NT2/D1 (cell line): ENCODE measurements at regions not wholly inside any gene's neighbourhood (a gene's known extent, or its start where the extent isn't known, plus 50 kb on each side); places are given as distances from the start of the nearest gene placed in this dataset.

Source experiments
- DNase-seq: peaks from one replicate; pipeline ENCODE4 v3.0.0-alpha.2; 2011; ENCODE audit warnings: low read depth, low spot score
- H3K27me3 ChIP-seq: 2 replicates; pipeline ENCODE4 v1.6.0; 2011; ENCODE audit warnings: mild to moderate bottlenecking; ENCODE audit not compliant: insufficient read length, insufficient read depth
- H3K36me3 ChIP-seq: 2 replicates; pipeline ENCODE4 v1.6.1; 2011; ENCODE audit warnings: mild to moderate bottlenecking, low read length, mixed read lengths; ENCODE audit not compliant: insufficient read depth, insufficient read length
- H3K4me1 ChIP-seq: 2 replicates; pipeline ENCODE4 v1.5.1; 2011; ENCODE audit not compliant: insufficient read depth, insufficient read length
- H3K4me3 ChIP-seq: 2 replicates; pipeline ENCODE4 v1.5.1; 2011; ENCODE audit warnings: low read depth; ENCODE audit not compliant: insufficient read length
- H3K9ac ChIP-seq: 2 replicates; pipeline ENCODE4 v1.6.0; 2011; ENCODE audit warnings: low read depth; ENCODE audit not compliant: insufficient read length
- H3K9me3 ChIP-seq: 2 replicates; pipeline ENCODE4 v1.5.1; 2011; ENCODE audit warnings: mild to moderate bottlenecking, low read length; ENCODE audit not compliant: insufficient read depth
- SUZ12 ChIP-seq: IDR thresholded peaks from 2 replicates; pipeline ENCODE4 v1.6.1; 2011; ENCODE audit not compliant: insufficient read length, insufficient read depth; ENCODE audit errors: extremely low read depth
- YY1 ChIP-seq: IDR thresholded peaks from 2 replicates; pipeline ENCODE4 v1.6.1; 2011; ENCODE audit not compliant: insufficient read length, insufficient read depth
- ZNF274 ChIP-seq: IDR thresholded peaks from 2 replicates; pipeline ENCODE4 v1.6.1; 2011; ENCODE audit warnings: mild to moderate bottlenecking, low read depth, low read length

DNA sequence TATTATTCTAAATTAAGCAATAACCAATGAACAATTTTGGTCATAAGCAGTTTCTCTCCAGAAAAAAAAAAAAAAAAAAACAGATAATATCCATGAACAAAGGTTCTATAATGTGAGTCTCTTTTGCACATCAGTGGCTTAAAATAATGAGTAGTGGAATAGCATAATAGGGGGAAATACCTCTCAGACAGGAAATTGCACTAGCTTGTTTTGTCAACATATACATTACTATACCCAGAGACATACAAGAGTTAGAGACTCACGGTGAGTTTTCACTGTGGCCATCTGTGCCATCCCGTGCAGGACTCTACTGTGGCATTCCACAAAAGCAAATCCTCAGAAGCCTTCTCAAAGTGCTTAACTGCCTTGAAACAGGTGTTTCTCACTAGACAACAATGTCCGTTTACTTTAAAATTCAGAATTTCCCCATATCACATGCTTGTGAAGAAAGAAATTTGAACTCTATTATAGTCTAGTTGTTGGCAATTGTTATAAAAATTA is 697.9 kb downstream of the USP25 start:
- H3K36me3 ChIP-seq: no peaks in the 10 kb centered on the region
- H3K4me3 ChIP-seq: no peak overlapping the region
- H3K4me1 ChIP-seq: no peaks in the 10 kb centered on the region
- no peaks in the 10 kb centered on the region for H3K27me3 ChIP-seq
- TF ChIP-seq YY1 (no peak), SUZ12 (no peak), ZNF274 (no peak)
- no peak for DNase-seq
- no peaks in the 10 kb centered on the region for H3K9me3 ChIP-seq
- H3K9ac ChIP-seq: no peak overlapping the region

DNA sequence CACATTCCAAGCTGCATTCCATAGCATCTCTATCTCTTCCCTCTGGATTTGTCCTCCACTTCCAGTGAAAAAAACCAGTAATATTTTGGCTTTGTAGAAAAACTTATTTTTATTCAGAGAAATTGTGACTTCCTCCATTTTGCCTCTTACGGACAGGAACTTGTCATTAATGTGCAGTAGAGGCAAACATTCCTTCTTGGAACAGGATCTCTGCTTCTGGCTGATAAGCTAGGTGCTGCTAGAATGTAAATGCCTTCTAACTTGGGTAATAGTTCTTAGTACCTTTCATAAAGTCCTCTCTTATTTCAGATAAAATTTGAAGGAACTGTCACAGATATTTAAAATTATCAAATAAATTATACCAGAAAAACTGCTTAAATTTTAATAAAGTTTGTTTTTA is 707.8 kb downstream of the USP25 start:
- no peaks in the 10 kb centered on the region for H3K27me3 ChIP-seq
- H3K9me3 ChIP-seq: no peaks in the 10 kb centered on the region
- H3K36me3 ChIP-seq: no peaks in the 10 kb centered on the region
- H3K4me1 ChIP-seq: no peaks in the 10 kb centered on the region
- H3K4me3 ChIP-seq: no peak overlapping the region
- no peak for DNase-seq
- no peak overlapping the region for H3K9ac ChIP-seq
- TF ChIP-seq ZNF274 (no peak), SUZ12 (no peak), YY1 (no peak)

DNA sequence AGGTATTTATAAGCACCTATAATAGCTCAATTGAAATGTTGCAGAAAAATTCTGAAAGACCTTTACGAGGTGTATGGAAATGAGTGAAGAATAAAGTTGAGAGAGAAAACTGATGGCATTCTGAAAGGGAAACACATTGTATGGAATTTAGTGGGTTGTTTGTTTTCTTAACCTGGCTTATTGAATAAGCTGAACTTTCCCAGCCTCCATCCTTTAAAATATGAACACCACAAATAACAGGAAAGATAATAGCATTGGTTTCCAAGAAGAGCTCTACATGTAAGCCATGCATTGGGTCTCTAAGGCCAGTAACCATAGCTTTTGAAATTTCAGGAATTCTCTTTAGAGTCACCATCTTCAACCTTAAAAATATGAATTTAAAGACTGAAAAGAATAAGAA is 709.0 kb downstream of the USP25 start:
- Histone ChIP-seq H3K4me3 (no peak overlapping the region), H3K27me3 (no peaks in the 10 kb centered on the region), H3K4me1 (no peaks in the 10 kb centered on the region), H3K9ac (no peak overlapping the region), H3K36me3 (no peaks in the 10 kb centered on the region), H3K9me3 (no peaks in the 10 kb centered on the region)
- no peak for DNase-seq
- no peak for TF ChIP-seq ZNF274
- no peak for TF ChIP-seq SUZ12
- no peak for TF ChIP-seq YY1

DNA sequence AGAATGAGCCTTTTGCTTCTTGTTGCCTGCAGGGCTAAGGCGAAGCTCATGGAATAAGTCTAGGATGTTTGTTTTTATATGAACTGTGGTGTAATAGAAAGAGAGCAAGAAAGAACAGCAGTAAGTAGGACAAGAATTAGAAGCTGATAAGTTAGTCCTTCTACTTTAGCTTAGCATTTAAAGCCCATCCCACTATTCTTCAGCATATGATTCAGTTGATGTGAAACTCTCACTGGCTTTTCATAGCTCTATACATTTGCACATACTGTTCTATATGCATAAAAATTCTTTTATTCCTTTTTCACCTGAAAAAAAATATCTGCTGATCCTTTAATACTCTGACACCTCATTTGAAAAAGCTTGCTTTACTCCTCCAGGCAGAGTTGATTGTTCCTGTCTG is 712.0 kb downstream of the USP25 start:
- no peak for TF ChIP-seq ZNF274
- TF ChIP-seq YY1: no peak
- H3K9ac ChIP-seq: no peak overlapping the region
- no peaks in the 10 kb centered on the region for H3K27me3 ChIP-seq
- no peak overlapping the region for H3K4me3 ChIP-seq
- no peaks in the 10 kb centered on the region for H3K9me3 ChIP-seq
- DNase-seq: no peak
- H3K4me1 ChIP-seq: no peaks in the 10 kb centered on the region
- no peaks in the 10 kb centered on the region for H3K36me3 ChIP-seq

DNA sequence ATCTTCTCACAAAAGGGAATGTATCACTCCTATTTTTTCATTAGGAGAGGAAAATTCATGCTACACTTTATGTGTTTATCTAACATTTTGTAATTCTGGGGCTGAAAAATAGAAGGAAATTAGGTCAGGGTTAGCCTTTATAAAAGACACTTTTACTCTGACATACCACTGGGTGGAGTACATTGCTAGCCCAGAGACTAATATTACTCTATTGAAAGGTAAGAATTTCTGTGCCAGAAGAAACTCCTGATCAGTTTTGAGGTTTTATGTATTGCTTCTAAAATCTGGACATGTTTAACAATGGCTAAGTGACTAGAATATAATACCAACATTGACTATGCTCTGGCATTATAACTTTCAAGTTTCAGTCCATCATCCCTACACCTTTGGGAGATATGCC is 724.6 kb downstream of the USP25 start:
- no peaks in the 10 kb centered on the region for H3K4me1 ChIP-seq
- TF ChIP-seq ZNF274 (no peak), SUZ12 (no peak), YY1 (no peak)
- DNase-seq: no peak
- H3K4me3 ChIP-seq: no peak overlapping the region
- H3K27me3 ChIP-seq: no peaks in the 10 kb centered on the region
- no peaks in the 10 kb centered on the region for H3K9me3 ChIP-seq
- no peak overlapping the region for H3K9ac ChIP-seq
- no peaks in the 10 kb centered on the region for H3K36me3 ChIP-seq

DNA sequence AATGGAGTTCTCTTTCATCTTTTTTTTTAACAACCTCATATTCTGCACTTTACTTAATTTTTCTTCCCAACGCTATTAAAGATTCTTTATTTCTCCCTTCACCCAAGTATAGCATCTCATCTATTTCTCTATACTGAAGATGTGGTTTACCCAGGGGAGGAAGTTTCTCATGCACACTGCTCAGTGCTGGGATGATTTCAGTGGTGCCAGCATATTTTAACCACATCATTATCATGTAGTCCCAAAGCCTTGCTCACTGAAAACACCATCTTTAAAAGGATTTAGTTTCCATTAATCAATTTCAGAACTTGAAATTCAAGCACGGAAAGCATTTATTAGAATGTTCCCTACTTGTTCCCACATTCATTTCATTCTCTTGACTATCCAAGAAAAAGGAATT is 725.7 kb downstream of the USP25 start:
- Histone ChIP-seq H3K4me1 (no peaks in the 10 kb centered on the region), H3K36me3 (no peaks in the 10 kb centered on the region), H3K27me3 (no peaks in the 10 kb centered on the region), H3K4me3 (no peak overlapping the region), H3K9me3 (no peaks in the 10 kb centered on the region), H3K9ac (no peak overlapping the region)
- DNase-seq: no peak
- no peak for TF ChIP-seq ZNF274
- no peak for TF ChIP-seq YY1
- no peak for TF ChIP-seq SUZ12

DNA sequence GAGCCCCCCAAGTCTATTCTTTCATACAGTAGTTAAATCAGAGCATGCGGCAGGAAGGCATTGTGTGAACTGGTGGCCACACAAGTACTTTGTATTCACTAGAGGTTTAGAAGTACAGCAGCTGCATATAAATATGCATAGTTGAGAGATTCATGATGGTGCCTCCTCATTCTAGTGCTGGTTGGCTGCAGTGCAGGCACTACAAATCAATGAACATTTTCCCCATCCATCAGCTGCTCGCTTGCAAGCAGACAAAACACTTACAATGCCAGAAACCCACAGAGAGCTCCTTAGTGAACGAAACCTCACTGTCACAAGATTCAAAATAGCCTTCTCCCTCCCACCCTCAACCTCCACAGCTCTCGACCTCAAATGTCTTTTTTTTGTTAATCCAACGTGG is 726.2 kb downstream of the USP25 start:
- TF ChIP-seq SUZ12 (no peak), YY1 (no peak), ZNF274 (no peak)
- H3K9ac ChIP-seq: no peak overlapping the region
- no peaks in the 10 kb centered on the region for H3K36me3 ChIP-seq
- H3K27me3 ChIP-seq: no peaks in the 10 kb centered on the region
- no peak overlapping the region for H3K4me3 ChIP-seq
- no peak for DNase-seq
- H3K4me1 ChIP-seq: no peaks in the 10 kb centered on the region
- H3K9me3 ChIP-seq: no peaks in the 10 kb centered on the region

DNA sequence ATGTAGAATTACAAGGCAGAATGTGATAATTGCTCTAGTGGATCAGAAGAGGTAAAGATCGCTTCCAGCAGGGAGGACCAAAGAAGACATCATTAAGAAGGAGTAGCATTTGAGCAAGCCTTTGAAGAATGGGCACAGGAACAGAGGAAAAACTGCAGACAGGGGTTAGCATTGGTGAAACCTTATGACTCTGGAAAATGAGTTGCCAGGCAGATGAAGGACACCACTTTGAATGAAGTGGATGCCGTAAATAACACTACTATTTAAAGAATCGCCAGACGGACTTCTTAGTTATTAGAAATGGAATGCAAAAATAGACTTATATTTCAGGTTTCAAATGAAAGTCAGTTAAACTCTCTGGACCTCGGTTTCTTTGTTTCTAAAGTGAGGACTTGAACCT is 727.7 kb downstream of the USP25 start:
- Histone ChIP-seq H3K27me3 (no peaks in the 10 kb centered on the region), H3K9me3 (no peaks in the 10 kb centered on the region), H3K9ac (no peak overlapping the region), H3K4me3 (no peak overlapping the region), H3K4me1 (no peaks in the 10 kb centered on the region), H3K36me3 (no peaks in the 10 kb centered on the region)
- DNase-seq: no peak
- no peak for TF ChIP-seq SUZ12
- no peak for TF ChIP-seq YY1
- no peak for TF ChIP-seq ZNF274
